Upper lobe of left lung (tissue), 6 donors: ENCODE measurements at regions not wholly inside any gene's neighbourhood (a gene's known extent, or its start where the extent isn't known, plus 50 kb on each side); places are given as distances from the start of the nearest gene placed in this dataset.

Source experiments
- ATAC-seq, 2 donors: fragments of 200-7000 bp; cut with Tn5 transposase; one replicate each; pipeline ENCODE4 v1.9.1; 2022; ENCODE audit warnings: mild to moderate bottlenecking in 2 of 2, moderate library complexity in 2 of 2; ENCODE audit not compliant: low FRiP score in 2 of 2
- DNase-seq, 2 donors: peaks; one replicate each; pipeline ENCODE4 v3.0.0-alpha.2; 2019 to 2020
- H3K27ac ChIP-seq, 4 donors: fragments of 200-600 bp; sonication (generic); one replicate each; pipeline ENCODE4 v1.5.1; 2016 to 2019
- H3K27me3 ChIP-seq, 4 donors: fragments of 200-600 bp; sonication (generic); one replicate each; pipeline ENCODE4 v1.5.1; 2017 to 2019
- H3K36me3 ChIP-seq, 4 donors: fragments of 200-600 bp; sonication (generic); one replicate each; pipeline ENCODE4 v1.5.1; 2016 to 2019
- H3K4me1 ChIP-seq, 4 donors: fragments of 200-600 bp; sonication (generic); one replicate each; pipeline ENCODE4 v1.5.1; 2018 to 2019
- H3K4me3 ChIP-seq, 4 donors: fragments of 200-600 bp; sonication (generic); one replicate each; pipeline ENCODE4 v1.5.1; 2017 to 2019; ENCODE audit warnings: mild to moderate bottlenecking in 2 of 4, moderate library complexity in 1 of 4
- H3K9me3 ChIP-seq, 4 donors: fragments of 200-600 bp; sonication (generic); one replicate each; pipeline ENCODE4 v1.5.1; 2018 to 2019
- EP300 ChIP-seq, 4 donors: sonication (generic); formaldehyde crosslinking; IDR thresholded peaks; one replicate each; pipeline ENCODE4 v1.5.1; 2017; ENCODE audit warnings: antibody characterized with exemption in 4 of 4, control low read depth in 2 of 4
- POLR2A ChIP-seq, 4 donors: fragments of 450-650 bp; IDR thresholded peaks; one replicate each; pipeline ENCODE4 v1.5.1; 2016 to 2017; ENCODE audit warnings: antibody characterized with exemption in 4 of 4, mild to moderate bottlenecking in 2 of 4
- POLR2AphosphoS5 ChIP-seq, 2 donors: sonication (generic); formaldehyde crosslinking; IDR thresholded peaks; one replicate each; pipeline ENCODE4 v1.5.1; 2017; ENCODE audit warnings: antibody characterized with exemption in 2 of 2
- WGBS, 2 donors: methylation state at CpG; one replicate each; pipeline ENCODE4 v1.1.5; 2017 to 2018; 5-methylcytosine and 5-hydroxymethylcytosine counted together
- TF ChIP-seq, protein P1 (sequence below), 6 experiments: fragments of 450-650 bp in 4 of 6; fragments of 200-600 bp in 2 of 6; sonication (generic) in 2 of 6; IDR thresholded peaks; one replicate each; pipeline ENCODE4 v1.5.1; 2016 to 2019; ENCODE audit warnings: antibody characterized with exemption in 6 of 6
- donor health status: DM: no; HTN: no; CAD: no; lungs with moderate emphysema.
- donor health status: DM: no; HTN: yes; CAD: no; lungs with severe emphysema.

DNA sequence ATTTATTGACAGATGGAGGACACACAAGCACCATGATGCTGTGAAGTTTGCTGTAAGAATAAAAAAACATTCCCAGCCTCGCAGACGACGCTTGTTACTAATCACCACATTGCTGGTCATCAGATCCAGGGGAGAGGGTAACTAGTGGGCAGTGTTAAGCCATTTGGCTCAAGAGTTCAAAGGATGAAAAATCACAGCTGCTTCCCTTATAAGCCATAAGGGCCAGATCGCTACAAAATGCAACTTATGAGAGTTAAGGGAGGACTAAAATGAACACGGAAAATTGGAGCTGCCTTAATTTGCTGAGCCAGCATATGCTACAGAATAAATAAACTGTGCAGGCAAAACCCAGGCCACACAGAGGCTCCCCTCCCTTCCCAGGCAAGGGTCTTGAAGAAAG is 522.6 kb downstream of the TDRD15 start:
- Histone ChIP-seq H3K4me3 (no peak overlapping the region), H3K36me3 (no peaks in the 10 kb centered on the region), H3K27me3 (no peaks in the 10 kb centered on the region), H3K27ac (no peak overlapping the region), H3K9me3 (no peaks in the 10 kb centered on the region), H3K4me1 (no peaks in the 10 kb centered on the region)
- DNase-seq (no peak), ATAC-seq (no peak)
- TF ChIP-seq, protein P1, sequence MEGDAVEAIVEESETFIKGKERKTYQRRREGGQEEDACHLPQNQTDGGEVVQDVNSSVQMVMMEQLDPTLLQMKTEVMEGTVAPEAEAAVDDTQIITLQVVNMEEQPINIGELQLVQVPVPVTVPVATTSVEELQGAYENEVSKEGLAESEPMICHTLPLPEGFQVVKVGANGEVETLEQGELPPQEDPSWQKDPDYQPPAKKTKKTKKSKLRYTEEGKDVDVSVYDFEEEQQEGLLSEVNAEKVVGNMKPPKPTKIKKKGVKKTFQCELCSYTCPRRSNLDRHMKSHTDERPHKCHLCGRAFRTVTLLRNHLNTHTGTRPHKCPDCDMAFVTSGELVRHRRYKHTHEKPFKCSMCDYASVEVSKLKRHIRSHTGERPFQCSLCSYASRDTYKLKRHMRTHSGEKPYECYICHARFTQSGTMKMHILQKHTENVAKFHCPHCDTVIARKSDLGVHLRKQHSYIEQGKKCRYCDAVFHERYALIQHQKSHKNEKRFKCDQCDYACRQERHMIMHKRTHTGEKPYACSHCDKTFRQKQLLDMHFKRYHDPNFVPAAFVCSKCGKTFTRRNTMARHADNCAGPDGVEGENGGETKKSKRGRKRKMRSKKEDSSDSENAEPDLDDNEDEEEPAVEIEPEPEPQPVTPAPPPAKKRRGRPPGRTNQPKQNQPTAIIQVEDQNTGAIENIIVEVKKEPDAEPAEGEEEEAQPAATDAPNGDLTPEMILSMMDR (IDR thresholded peaks at IDR 0.05) = no peak
- no peak for TF ChIP-seq POLR2A (IDR thresholded peaks at IDR 0.05)
- TF ChIP-seq POLR2AphosphoS5 (IDR thresholded peaks at IDR 0.05) = no peak
- TF ChIP-seq EP300 (IDR thresholded peaks at IDR 0.05) = no peak
- WGBS, 2 donors = 50 to 59% methylated on average over 5 of the region's 5 CpGs

DNA sequence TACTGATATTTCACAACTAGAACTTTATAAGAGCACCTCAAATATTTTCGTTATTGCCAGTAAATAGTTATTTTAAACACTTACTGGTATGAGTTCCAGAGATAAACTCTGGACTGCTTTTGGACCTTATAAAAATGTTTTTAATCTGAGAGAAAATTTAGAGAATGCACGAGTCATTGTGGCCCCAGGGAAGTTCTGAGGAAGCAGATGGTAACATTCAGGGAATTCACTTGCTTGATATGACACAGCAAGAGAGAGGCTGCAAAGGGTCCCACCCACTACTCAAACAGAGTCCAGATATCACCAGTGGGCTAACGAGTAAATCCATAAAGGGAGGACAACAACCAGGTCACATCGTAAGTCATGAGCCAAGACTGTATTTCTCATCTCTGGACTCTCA is 526.8 kb downstream of the TDRD15 start:
- TF ChIP-seq POLR2A (IDR thresholded peaks at IDR 0.05) (no peak), EP300 (IDR thresholded peaks at IDR 0.05) (no peak), POLR2AphosphoS5 (IDR thresholded peaks at IDR 0.05) (no peak)
- TF ChIP-seq, protein P1 (IDR thresholded peaks at IDR 0.05) = no peak
- H3K27ac ChIP-seq = no peak overlapping the region
- H3K27me3 ChIP-seq = no peaks in the 10 kb centered on the region
- H3K4me3 ChIP-seq = no peak overlapping the region
- no peaks in the 10 kb centered on the region for H3K4me1 ChIP-seq
- H3K9me3 ChIP-seq = no peaks in the 10 kb centered on the region
- DNase-seq (no peak), ATAC-seq (no peak)
- H3K36me3 ChIP-seq = no peaks in the 10 kb centered on the region
- 47 to 48% methylated on average over 4 of the region's 4 CpGs for WGBS, 2 donors

DNA sequence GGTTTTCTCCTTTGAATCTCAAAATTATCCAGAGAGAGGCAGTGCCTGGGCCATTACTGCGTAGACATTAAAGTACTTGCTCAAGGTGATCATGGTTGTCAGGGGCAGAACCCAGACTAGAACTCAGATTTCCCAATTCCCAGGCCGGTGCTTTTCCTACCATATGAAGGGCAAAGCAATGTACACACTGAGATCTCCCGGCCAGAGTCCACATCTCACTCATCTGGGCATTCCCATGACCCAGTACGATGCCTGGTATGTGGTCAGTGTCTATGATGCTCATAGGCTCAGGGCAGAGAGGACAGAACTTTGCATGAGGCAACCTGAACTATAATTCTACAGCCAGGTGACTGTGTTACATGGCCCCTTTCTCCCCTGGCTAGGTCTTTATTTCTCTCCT is 531.4 kb downstream of the TDRD15 start:
- DNase-seq (no peak), ATAC-seq (no peak)
- Histone ChIP-seq H3K4me1 (no peaks in the 10 kb centered on the region), H3K36me3 (no peaks in the 10 kb centered on the region), H3K27ac (no peak overlapping the region), H3K9me3 (no peaks in the 10 kb centered on the region), H3K27me3 (no peaks in the 10 kb centered on the region), H3K4me3 (no peak overlapping the region)
- WGBS, 2 donors = 72 to 88% methylated on average over 3 to 4 of the region's 4 CpGs
- no peak for TF ChIP-seq POLR2A (IDR thresholded peaks at IDR 0.05)
- TF ChIP-seq, protein P1 (IDR thresholded peaks at IDR 0.05) = no peak
- TF ChIP-seq POLR2AphosphoS5 (IDR thresholded peaks at IDR 0.05) = no peak
- no peak for TF ChIP-seq EP300 (IDR thresholded peaks at IDR 0.05)

DNA sequence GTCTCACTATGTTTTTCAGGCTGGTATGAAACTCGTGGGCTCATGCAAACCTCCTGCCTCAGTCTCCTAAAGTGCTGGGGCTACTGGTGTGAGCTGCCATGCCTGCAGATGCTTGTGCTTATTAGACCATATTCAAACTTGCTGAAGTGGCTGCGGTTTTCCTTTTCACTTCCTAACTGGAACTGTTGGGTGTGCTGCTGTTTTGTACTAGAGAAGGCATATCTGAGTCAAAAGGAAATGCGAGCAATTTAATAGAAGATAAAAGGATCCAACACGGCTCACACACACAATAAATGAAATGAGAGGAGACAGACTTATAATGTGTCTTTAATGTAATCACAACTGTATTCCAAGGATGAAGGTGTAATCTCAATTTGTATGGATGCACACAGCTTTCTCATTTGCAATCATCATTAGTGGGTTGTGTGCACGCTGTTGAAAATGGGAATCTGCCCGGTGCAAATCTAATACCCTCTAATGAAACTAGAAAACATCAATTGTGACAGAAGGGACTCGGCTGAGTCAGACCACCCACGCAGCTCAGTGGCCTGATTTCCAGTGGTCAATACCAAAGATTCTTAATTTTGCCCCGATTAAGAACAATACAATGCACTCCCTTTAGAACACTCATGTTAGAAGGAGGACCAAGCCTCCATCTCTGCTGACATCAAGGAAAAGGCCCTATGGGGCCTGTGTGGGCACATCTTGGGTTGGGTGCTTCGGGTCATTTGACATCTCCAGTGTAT is 532.7 kb downstream of the TDRD15 start:
- H3K4me3 ChIP-seq = no peak overlapping the region
- ATAC-seq (no peak), DNase-seq (no peak)
- TF ChIP-seq, protein P1 (IDR thresholded peaks at IDR 0.05) = no peak
- TF ChIP-seq EP300 (IDR thresholded peaks at IDR 0.05) (no peak), POLR2AphosphoS5 (IDR thresholded peaks at IDR 0.05) (no peak), POLR2A (IDR thresholded peaks at IDR 0.05) (no peak)
- no peaks in the 10 kb centered on the region for H3K9me3 ChIP-seq
- no peaks in the 10 kb centered on the region for H3K4me1 ChIP-seq
- 79 to 81% methylated on average over 10 of the region's 10 CpGs for WGBS, 2 donors
- no peak overlapping the region for H3K27ac ChIP-seq
- no peaks in the 10 kb centered on the region for H3K36me3 ChIP-seq
- H3K27me3 ChIP-seq = no peaks in the 10 kb centered on the region

DNA sequence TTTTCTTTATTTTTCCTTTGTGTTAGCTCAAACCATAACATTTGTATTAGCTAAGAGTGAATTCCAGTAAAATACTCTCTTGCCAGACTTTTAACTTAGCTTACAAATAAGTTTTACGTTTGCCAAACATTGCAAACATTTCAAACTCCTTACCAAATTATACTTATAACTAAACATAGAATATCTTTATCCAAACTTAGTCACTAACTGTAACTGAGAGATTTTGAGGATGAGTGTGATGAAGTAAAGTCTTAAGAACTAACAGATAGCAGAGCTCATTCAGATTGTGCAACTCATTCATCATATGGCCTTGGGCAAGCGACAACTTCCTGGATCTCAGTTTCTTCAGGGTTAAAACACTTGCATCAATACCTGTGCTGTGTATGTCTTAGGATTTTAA is 533.7 kb downstream of the TDRD15 start:
- Histone ChIP-seq H3K27ac (no peak overlapping the region), H3K4me3 (no peak overlapping the region), H3K9me3 (no peaks in the 10 kb centered on the region), H3K36me3 (no peaks in the 10 kb centered on the region), H3K27me3 (no peaks in the 10 kb centered on the region), H3K4me1 (no peaks in the 10 kb centered on the region)
- 77 to 85% methylated on average over 2 of the region's 2 CpGs for WGBS, 2 donors
- TF ChIP-seq POLR2A (IDR thresholded peaks at IDR 0.05) (no peak), POLR2AphosphoS5 (IDR thresholded peaks at IDR 0.05) (no peak), EP300 (IDR thresholded peaks at IDR 0.05) (no peak)
- TF ChIP-seq, protein P1 (IDR thresholded peaks at IDR 0.05) = no peak
- DNase-seq = no peak
- no peak for ATAC-seq
